Dendritic cell treated with granulocyte-macrophage colony-stimulating factor and Interleukin-4, amounts not matched to agents 40 ng/mL and 50 ng/mL, for 4 days (primary cell): ENCODE measurements at regions not wholly inside any gene's neighbourhood (a gene's known extent, or its start where the extent isn't known, plus 50 kb on each side); places are given as distances from the start of the nearest gene placed in this dataset.

Experiments
- H3K27ac Mint-ChIP-seq: one replicate; pipeline ENCODE4 v1.8.0; 2022; ENCODE audit warnings: mild to moderate bottlenecking, mixed read lengths
- H3K27me3 Mint-ChIP-seq: one replicate; pipeline ENCODE4 v1.8.0; 2022; ENCODE audit warnings: mild to moderate bottlenecking, mixed read lengths
- H3K36me3 Mint-ChIP-seq: one replicate; pipeline ENCODE4 v1.8.0; 2022; ENCODE audit warnings: low read depth, mixed read lengths
- H3K4me1 Mint-ChIP-seq: one replicate; pipeline ENCODE4 v1.8.0; 2022; ENCODE audit warnings: low read depth, mixed read lengths
- H3K4me3 Mint-ChIP-seq: one replicate; pipeline ENCODE4 v1.8.0; 2022; ENCODE audit warnings: mild to moderate bottlenecking, moderate library complexity, mixed read lengths
- H3K9me3 Mint-ChIP-seq: one replicate; pipeline ENCODE4 v1.8.0; 2022; ENCODE audit warnings: mixed read lengths
- intact Hi-C: fragments of 100-400 bp; cut with micrococcal nuclease; formaldehyde crosslinking; loops from one replicate; pipeline ENCODE4 v1.15.0; 2022

DNA sequence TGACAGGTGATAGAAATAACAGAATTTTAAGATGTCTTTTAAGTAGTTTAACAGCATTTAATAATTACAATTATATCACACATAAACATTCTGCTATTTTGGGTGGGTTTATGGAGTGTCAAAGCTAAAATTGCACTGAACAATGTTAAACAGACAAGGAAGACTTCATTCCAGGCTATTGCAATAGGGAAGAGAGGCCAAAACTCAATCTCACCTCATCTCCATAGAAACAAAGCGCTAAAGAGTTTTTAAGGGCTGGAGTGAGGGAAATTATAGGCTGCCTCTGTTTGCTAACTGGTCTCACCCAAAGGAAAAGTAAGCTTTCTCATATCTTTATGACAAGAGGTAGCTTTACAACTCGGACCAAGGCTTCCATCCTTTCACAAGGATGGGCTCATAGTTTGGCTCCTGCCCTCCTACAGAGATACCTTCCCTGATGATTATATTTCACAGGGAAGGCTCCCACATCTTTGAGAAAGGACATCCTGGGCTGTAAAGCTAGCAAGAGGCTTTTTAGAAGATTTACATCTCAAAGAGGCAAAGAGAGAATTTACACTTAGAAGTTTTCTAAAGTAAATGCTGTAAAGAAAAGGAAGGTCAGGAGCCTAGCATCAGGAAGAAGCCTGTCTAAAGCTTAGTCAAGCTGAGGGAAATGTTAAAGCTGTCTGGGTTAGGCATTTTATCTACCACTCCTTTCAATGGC is 350.2 kb upstream of the IMPG1 start:
- Mint-ChIP-seq H3K27ac (no peak overlapping the region), H3K4me1 (no peaks in the 10 kb centered on the region), H3K36me3 (no peaks in the 10 kb centered on the region), H3K9me3 (peaks cover 33% of the 10 kb centered on the region), H3K4me3 (no peak overlapping the region), H3K27me3 (no peaks in the 10 kb centered on the region)
- intact Hi-C loops, result no loop called here

DNA sequence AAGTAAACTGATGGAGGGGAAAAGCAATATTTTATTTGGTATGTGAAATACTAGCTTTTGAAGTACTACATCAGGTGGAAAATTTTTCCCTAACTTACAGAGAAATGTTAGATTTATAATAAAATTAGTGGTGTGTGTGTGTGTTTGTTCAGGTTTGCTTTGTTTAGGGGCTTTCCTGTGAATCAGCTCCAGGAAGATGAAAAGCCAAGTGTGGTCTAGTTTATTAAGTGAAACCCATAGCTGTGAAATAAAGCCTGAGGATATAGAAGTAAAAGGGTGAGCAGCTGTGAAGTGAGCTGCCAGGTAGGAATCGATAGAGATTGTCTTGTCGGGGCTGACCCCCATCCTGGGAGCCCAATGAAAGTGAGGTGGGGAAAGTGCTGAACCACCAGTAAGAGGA is 347.6 kb upstream of the IMPG1 start:
- intact Hi-C loops, result no loop called here
- no peaks in the 10 kb centered on the region for H3K4me1 Mint-ChIP-seq
- H3K4me3 Mint-ChIP-seq, result no peak overlapping the region
- H3K27ac Mint-ChIP-seq, result no peak overlapping the region
- no peaks in the 10 kb centered on the region for H3K36me3 Mint-ChIP-seq
- H3K9me3 Mint-ChIP-seq, result peaks cover 43% of the 10 kb centered on the region
- H3K27me3 Mint-ChIP-seq, result no peaks in the 10 kb centered on the region

DNA sequence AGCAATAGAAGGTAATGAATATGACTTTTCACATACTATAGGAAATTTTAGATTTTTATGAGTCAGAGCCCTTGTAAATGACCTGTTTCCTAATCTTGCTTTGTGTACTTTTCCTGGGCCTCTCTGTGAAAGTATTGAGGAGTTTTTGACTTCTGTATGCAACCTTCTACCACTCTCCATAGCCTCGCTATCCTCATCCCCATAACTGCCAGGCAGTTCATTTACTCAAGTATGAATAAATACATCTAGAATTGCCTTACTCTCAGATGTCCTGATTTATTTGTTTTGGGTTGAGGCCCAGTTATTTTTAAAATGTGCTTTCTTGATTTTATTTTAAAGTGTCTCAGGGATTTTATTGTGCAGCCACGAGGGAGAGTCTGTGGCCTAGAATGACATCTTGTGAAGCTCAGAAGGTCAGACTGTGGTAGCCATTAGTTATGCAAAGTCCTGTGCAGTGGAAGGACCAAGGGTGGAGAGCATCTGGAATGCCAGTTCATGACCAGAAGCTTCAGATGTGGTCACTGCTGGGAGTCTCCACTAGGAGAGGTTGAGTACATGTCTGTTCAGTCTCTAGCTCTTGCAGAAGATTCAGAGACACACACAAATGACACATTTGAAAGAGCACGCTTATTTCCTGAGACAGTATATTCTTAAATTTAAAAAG is 346.2 kb upstream of the IMPG1 start:
- Mint-ChIP-seq H3K27ac (no peak overlapping the region), H3K4me1 (no peaks in the 10 kb centered on the region), H3K27me3 (no peaks in the 10 kb centered on the region)

DNA sequence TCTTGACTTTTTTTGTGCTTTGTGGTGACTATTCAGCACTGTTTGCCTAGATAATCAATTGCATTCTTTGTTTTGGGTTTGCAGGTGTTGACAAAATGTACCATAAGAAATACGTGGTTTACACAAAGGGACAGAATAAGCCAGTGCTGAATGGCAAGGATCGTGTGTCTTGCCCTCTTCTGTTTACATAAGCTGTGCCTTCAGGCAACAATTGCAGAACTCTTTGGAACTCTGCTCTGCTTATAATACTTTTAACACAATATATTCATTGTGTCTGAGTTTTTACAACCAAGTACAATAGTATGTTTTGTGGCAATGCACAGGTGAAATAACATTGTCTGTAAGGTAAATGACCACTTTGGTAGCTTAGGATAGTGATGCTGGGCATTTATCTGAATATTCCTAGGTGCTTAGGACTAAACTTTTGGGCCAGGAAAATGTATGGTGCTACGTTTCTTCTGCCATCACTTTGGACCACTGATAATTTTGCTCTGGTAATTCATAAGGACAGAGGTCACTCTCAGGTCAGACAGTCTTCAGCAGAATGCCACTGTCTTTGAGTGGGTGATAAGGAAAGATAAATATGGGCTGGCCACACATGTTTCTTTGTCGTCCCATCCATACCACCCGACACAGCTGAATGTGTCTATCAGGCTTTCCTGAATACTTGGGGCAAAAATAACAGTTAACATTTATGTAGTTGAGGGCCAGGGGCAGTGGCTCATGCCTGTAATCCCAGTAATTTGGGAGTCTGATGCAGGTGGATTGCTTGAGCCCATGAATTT is 344.6 kb upstream of the IMPG1 start:
- H3K4me1 Mint-ChIP-seq, result no peaks in the 10 kb centered on the region
- H3K27ac Mint-ChIP-seq, result no peak overlapping the region
- no peak overlapping the region for H3K4me3 Mint-ChIP-seq
- H3K9me3 Mint-ChIP-seq, result peaks cover 32% of the 10 kb centered on the region
- intact Hi-C loops, result no loop called here
- H3K36me3 Mint-ChIP-seq, result no peaks in the 10 kb centered on the region
- H3K27me3 Mint-ChIP-seq, result no peaks in the 10 kb centered on the region

More for the DNA sequence above, 346.2 kb upstream of the IMPG1 start:
- Mint-ChIP-seq H3K36me3 (no peaks in the 10 kb centered on the region), H3K9me3 (peaks cover 37% of the 10 kb centered on the region), H3K4me3 (no peak overlapping the region)
- intact Hi-C loops, result no loop called here

DNA sequence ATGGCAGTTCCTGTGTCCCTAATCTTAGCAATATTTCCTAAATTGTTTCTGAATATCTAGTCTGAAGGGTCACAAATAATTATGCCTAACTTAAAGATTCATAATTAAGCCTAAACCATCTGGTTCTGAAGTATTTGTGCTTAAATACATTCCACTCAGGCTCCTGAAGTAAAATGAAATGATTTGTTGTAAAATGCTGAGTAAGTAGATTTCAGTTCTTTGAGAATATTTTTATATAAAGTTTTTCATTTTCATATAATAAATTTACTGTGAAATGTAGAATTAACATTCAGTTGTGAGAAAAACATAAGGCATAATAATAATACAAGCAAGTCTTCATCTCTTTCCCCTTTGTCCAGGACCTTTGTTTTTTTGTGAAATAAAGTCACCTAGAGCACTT is 330.6 kb upstream of the IMPG1 start:
- Mint-ChIP-seq H3K36me3 (no peaks in the 10 kb centered on the region), H3K4me1 (no peaks in the 10 kb centered on the region), H3K27ac (no peak overlapping the region), H3K27me3 (no peaks in the 10 kb centered on the region), H3K4me3 (no peak overlapping the region), H3K9me3 (peaks cover 12% of the 10 kb centered on the region)
- intact Hi-C loops, result no loop called here

DNA sequence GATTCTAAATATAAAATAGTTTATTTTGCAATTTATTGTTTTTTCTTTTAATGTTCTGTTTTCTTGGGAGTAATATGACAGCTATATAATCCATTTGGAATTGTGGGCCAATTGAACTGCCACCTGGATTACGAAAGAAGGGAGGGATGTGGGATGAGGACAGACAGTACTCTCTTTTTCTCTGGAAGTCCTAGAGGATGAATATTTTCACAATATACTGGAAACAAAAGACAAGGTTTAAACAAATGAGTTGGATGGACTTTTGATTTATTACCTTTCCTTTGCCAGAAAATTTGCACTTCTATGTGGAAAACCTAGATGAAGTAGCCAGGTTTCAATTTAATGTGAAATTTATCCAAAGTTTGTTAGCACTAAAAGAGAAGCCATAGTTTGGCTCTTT is 325.5 kb upstream of the IMPG1 start:
- Mint-ChIP-seq H3K4me1 (no peaks in the 10 kb centered on the region), H3K4me3 (no peak overlapping the region), H3K27me3 (no peaks in the 10 kb centered on the region), H3K27ac (no peak overlapping the region), H3K9me3 (peaks cover 22% of the 10 kb centered on the region), H3K36me3 (no peaks in the 10 kb centered on the region)
- intact Hi-C loops, result no loop called here

DNA sequence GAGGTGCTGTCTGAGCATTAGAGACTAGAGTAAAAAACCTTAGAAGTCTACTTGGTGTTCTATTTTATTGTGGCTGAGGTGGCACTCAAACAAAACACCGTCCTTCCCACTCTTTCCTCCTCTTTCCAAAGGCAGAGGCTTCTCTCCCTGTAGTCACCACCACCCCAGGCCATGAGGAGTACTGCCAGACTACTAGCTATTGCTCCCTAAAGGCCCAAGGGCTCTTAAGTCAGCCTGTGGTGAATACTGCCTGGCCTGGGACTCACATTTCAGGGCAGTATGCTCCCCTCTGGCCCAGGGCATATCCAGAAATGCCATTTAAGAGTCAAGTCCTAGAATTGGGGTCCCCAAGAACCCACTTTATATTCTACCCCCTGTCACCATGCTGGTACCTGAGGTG is 309.7 kb upstream of the IMPG1 start:
- no peaks in the 10 kb centered on the region for H3K27me3 Mint-ChIP-seq
- H3K9me3 Mint-ChIP-seq, result peaks cover 61% of the 10 kb centered on the region
- no peak overlapping the region for H3K27ac Mint-ChIP-seq
- intact Hi-C loops, result no loop called here
- no peaks in the 10 kb centered on the region for H3K36me3 Mint-ChIP-seq
- H3K4me1 Mint-ChIP-seq, result no peaks in the 10 kb centered on the region
- H3K4me3 Mint-ChIP-seq, result no peak overlapping the region

DNA sequence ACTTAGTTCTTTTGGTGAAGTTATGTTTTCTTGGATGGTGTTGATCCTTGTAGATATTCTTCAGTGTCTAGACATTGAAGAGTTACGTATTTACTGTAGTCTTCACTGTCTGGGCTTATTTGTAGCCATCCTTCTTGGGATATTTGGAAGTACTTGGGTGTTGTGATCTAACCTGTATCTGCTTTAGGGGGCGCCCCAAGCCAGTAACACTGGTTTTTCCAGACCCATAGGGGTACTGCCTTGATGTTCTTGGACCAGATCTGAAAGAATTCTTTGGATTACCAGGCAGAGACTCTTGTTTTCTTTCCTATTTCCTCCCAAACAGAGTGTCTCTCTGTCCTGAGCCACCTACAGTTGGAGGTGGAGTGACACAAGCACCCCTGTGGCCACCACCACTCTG is 309.1 kb upstream of the IMPG1 start:
- Mint-ChIP-seq H3K9me3 (peaks cover 62% of the 10 kb centered on the region), H3K4me3 (no peak overlapping the region), H3K4me1 (no peaks in the 10 kb centered on the region), H3K27me3 (no peaks in the 10 kb centered on the region), H3K27ac (no peak overlapping the region), H3K36me3 (no peaks in the 10 kb centered on the region)
- intact Hi-C loops, result no loop called here

DNA sequence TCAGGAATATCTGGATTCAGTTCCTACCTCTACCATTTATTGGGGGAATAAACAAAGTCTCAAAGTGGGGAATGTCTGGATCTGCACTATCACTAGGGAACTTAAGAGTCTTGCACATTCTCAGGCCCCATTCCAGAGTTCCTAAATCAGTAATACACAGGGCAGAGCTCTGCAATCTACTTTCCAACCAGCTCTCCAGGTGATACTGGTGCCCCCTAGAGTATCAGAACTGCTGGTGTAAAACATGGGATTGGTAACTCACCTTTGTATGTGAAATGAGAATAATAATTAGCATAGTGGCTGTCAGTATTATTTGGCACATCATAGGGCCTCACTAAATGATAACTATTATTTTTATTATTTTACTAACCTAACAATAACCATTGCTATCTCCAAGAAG is 278.8 kb upstream of the IMPG1 start:
- H3K27ac Mint-ChIP-seq, result no peak overlapping the region
- intact Hi-C loops, result no loop called here
- no peaks in the 10 kb centered on the region for H3K36me3 Mint-ChIP-seq
- no peaks in the 10 kb centered on the region for H3K27me3 Mint-ChIP-seq
- no peaks in the 10 kb centered on the region for H3K4me1 Mint-ChIP-seq
- no peak overlapping the region for H3K4me3 Mint-ChIP-seq
- H3K9me3 Mint-ChIP-seq, result peaks cover under 1% of the 10 kb centered on the region

DNA sequence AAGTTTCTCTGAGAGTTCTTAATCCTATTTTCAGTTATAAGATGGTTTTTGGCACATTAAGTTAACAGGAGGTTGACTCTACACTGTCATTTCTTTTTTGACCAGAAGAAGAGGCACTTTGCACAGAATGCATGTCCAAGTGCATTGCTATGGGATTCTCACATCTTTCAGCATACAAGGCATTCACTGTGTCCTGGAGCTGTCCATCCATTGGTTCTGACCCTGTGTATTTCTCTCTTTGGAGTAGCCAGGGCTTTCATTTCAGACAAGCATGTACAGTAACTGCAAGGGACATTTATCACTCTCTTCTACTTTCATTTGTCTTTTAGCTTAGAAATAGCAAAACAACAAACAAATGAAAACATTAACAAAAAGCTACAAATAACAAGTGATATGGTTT is 275.1 kb upstream of the IMPG1 start:
- H3K4me3 Mint-ChIP-seq, result no peak overlapping the region
- no peaks in the 10 kb centered on the region for H3K27me3 Mint-ChIP-seq
- H3K27ac Mint-ChIP-seq, result no peak overlapping the region
- no peaks in the 10 kb centered on the region for H3K4me1 Mint-ChIP-seq
- no peaks in the 10 kb centered on the region for H3K36me3 Mint-ChIP-seq
- H3K9me3 Mint-ChIP-seq, result peaks cover 6% of the 10 kb centered on the region
- intact Hi-C loops, result no loop called here

DNA sequence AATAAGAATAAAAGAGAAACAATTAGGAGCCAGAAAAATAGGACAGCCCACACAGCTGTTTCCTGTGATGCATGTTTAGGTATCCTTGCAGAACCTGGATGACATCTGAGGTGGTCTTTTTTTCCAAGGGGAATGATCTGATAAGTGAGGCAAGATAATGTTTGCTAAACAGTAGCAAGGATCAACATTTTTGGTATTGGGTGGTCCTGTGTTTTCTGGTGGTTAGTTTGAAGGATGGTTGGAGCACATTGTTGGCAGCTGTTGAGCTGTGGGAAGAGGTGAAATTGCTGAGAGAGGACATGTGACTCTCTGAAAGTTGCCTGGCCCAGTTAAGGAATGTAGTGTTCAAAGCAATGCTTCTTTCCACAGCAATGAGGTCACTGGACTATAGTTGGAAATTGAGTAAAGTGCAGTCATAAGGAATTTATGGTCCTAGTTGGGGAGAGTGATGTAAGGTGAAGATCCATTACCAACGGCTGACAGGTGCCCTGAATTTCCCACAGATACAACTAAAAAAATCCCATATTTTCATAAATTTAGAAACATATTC is 270.2 kb upstream of the IMPG1 start:
- no peaks in the 10 kb centered on the region for H3K27me3 Mint-ChIP-seq
- intact Hi-C loops, result no loop called here
- peaks cover 32% of the 10 kb centered on the region for H3K9me3 Mint-ChIP-seq
- H3K27ac Mint-ChIP-seq, result no peak overlapping the region
- no peak overlapping the region for H3K4me3 Mint-ChIP-seq
- H3K4me1 Mint-ChIP-seq, result no peaks in the 10 kb centered on the region
- H3K36me3 Mint-ChIP-seq, result no peaks in the 10 kb centered on the region

DNA sequence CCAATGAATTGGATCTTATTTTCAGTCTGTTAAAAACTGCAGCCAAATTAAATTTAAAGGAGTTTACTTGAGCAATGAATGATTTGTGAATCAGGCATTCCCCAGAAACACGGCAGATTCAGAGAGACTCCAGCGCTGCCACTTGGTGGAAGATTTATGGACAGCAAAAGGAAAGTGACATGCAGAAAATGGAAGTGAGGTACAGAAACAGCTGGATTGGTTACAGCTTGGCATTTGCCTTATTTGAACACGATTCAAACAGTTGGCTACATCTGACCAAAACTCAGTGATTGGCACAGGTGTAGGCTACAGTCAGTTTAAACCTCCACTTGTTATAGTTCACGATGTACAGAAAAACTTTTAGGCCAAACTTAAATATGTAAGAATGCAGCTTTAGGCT is 257.6 kb upstream of the IMPG1 start:
- intact Hi-C loops, result no loop called here
- Mint-ChIP-seq H3K27ac (no peak overlapping the region), H3K9me3 (peaks cover 42% of the 10 kb centered on the region), H3K36me3 (no peaks in the 10 kb centered on the region), H3K4me3 (no peak overlapping the region), H3K27me3 (no peaks in the 10 kb centered on the region), H3K4me1 (no peaks in the 10 kb centered on the region)

DNA sequence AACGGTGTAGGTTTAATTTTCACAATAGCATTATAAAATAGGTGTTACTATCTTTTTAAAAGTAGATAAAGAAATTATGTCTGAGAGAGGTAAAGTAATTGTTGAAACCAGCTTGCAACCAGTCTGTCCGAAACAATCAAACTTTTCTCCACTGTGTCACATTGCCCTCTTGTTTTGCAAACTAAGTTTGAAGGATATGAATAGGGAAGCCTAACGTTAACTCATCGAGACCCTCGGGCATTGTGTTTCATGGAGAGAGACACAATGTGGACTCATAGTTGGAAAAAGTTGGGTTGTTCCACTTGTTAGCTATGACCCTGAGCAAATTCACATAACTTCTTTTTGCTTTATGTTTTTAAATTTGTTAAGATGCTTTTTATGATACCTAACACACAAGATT is 254.4 kb upstream of the IMPG1 start:
- intact Hi-C loops, result no loop called here
- Mint-ChIP-seq H3K27me3 (no peaks in the 10 kb centered on the region), H3K9me3 (peaks cover 26% of the 10 kb centered on the region), H3K4me1 (no peaks in the 10 kb centered on the region), H3K4me3 (no peak overlapping the region), H3K27ac (no peak overlapping the region), H3K36me3 (no peaks in the 10 kb centered on the region)
